ENCODE measurements at regions not wholly inside any gene's neighbourhood (a gene's known extent, or its start where the extent isn't known, plus 50 kb on each side); places are given as distances from the start of the nearest gene placed in this dataset.

DNA sequence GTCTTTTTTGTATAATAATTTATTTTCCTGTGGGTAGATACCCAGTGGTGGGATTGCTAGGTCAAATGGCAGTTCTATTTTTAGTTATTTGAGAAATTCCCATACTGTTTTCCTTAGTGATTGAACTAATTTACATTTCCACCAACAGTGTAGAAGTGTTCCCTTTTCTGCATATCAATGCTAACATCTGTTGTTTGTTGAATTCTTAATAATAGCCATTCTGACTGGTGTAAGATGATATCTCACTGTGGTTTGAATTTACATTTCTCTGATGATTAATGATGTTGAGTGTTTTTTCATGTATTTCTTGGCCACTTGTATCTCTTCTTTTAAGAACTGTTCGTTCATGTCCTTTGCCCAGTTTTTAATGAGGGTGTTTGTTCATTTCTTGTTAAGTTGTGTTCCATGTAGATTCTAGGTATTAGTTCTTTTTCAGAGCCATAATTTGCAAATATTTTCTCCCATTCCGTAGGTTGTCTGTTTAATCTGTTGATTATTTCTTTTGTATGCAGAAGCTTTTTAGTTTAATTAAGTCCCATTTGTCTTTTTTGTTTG, 713.3 kb upstream of the EPHA6 start:
- TF ChIP-seq EZH2 (IDR thresholded peaks at IDR 0.05) (no peak), POLR2AphosphoS5 (IDR thresholded peaks at IDR 0.05; ENCODE audit: borderline replicate concordance, low read depth, low read length) (no peak)

All from SK-N-MC (cell line).